Neural crest cell (in vitro differentiated cells): ENCODE measurements at regions not wholly inside any gene's neighbourhood (a gene's known extent, or its start where the extent isn't known, plus 50 kb on each side); places are given as distances from the start of the nearest gene placed in this dataset.

Experiments used
- DNase-seq: peaks from one replicate; pipeline ENCODE4 v3.0.0; 2021; ENCODE audit warnings: low read depth, mixed read lengths, low spot score
- H3K27ac Mint-ChIP-seq: one replicate; pipeline ENCODE4 v1.8.0; 2021; ENCODE audit warnings: mild to moderate bottlenecking, mixed read lengths; ENCODE audit not compliant: unreplicated experiment
- H3K27me3 Mint-ChIP-seq: 2 replicates; pipeline ENCODE4 v1.8.0; 2021; ENCODE audit warnings: low read depth, mild to moderate bottlenecking, mixed read lengths
- H3K36me3 Mint-ChIP-seq: 2 replicates; pipeline ENCODE4 v1.8.0; 2021; ENCODE audit warnings: low read depth, mild to moderate bottlenecking, mixed read lengths
- H3K4me1 Mint-ChIP-seq: 2 replicates; pipeline ENCODE4 v1.8.0; 2021; ENCODE audit warnings: mixed read lengths
- H3K4me3 Mint-ChIP-seq: one replicate; pipeline ENCODE4 v1.8.0; 2021; ENCODE audit warnings: mild to moderate bottlenecking, mixed read lengths
- H3K9me3 Mint-ChIP-seq: 2 replicates; pipeline ENCODE4 v1.8.0; 2021; ENCODE audit warnings: mixed read lengths
- CTCF ChIP-seq: fragments of 200-600 bp; sonication (generic); conservative IDR thresholded peaks from 2 replicates; pipeline ENCODE4 v1.5.0; 2021; ENCODE audit warnings: antibody characterized with exemption, mild to moderate bottlenecking

- Mint-ChIP-seq H3K27me3 (no peaks in the 10 kb centered on the region), H3K4me3 (no peak overlapping the region)
- no peak for TF ChIP-seq CTCF
Observed at GRCh38 chr14:38973083-38973700, 129.8 kb downstream of the SEC23A start.

GRCh38 chr14:38972511-38972910 is 130.5 kb downstream of the SEC23A start:
- H3K9me3 Mint-ChIP-seq, result peaks cover 8% of the 10 kb centered on the region
- no peaks in the 10 kb centered on the region for H3K27me3 Mint-ChIP-seq
- no peaks in the 10 kb centered on the region for H3K4me1 Mint-ChIP-seq
- DNase-seq, result no peak
- no peak for TF ChIP-seq CTCF
- H3K36me3 Mint-ChIP-seq, result no peaks in the 10 kb centered on the region
- H3K4me3 Mint-ChIP-seq, result no peak overlapping the region
- no peak overlapping the region for H3K27ac Mint-ChIP-seq

More at GRCh38 chr14:38973083-38973700, 129.8 kb downstream of the SEC23A start:
- peaks cover 10% of the 10 kb centered on the region for H3K9me3 Mint-ChIP-seq
- H3K4me1 Mint-ChIP-seq, result no peaks in the 10 kb centered on the region
- no peak overlapping the region for H3K27ac Mint-ChIP-seq
- no peaks in the 10 kb centered on the region for H3K36me3 Mint-ChIP-seq
- no peak for DNase-seq

GRCh38 chr14:38971258-38971921 is 131.6 kb downstream of the SEC23A start:
- Mint-ChIP-seq H3K27me3 (no peaks in the 10 kb centered on the region), H3K4me3 (no peak overlapping the region), H3K9me3 (peaks cover 4% of the 10 kb centered on the region), H3K27ac (no peak overlapping the region), H3K36me3 (no peaks in the 10 kb centered on the region), H3K4me1 (no peaks in the 10 kb centered on the region)
- no peak for DNase-seq
- TF ChIP-seq CTCF, result no peak

- no peaks in the 10 kb centered on the region for H3K9me3 Mint-ChIP-seq
- H3K27me3 Mint-ChIP-seq, result no peaks in the 10 kb centered on the region
- H3K4me3 Mint-ChIP-seq, result no peak overlapping the region
- no peak for DNase-seq
- H3K4me1 Mint-ChIP-seq, result no peaks in the 10 kb centered on the region
- H3K27ac Mint-ChIP-seq, result no peak overlapping the region
- H3K36me3 Mint-ChIP-seq, result no peaks in the 10 kb centered on the region
- TF ChIP-seq CTCF, result no peak
Observed at GRCh38 chr14:38964630-38965029, 138.4 kb downstream of the SEC23A start.

- no peak for DNase-seq
- Mint-ChIP-seq H3K27ac (no peak overlapping the region), H3K27me3 (no peaks in the 10 kb centered on the region), H3K4me1 (no peaks in the 10 kb centered on the region), H3K4me3 (no peak overlapping the region), H3K9me3 (no peaks in the 10 kb centered on the region), H3K36me3 (no peaks in the 10 kb centered on the region)
- no peak for TF ChIP-seq CTCF
Observed at GRCh38 chr14:38960946-38961531, 142.0 kb downstream of the SEC23A start.
